G401.6 (cell line): ENCODE measurements at regions not wholly inside any gene's neighbourhood (a gene's known extent, or its start where the extent isn't known, plus 50 kb on each side); places are given as distances from the start of the nearest gene placed in this dataset.
A peak's percentile ranks its signal among the peaks of the same experiment; 100 is the strongest.
"Not testable (repeated sequence)": the region's sequence is repeated elsewhere in the genome, so short reads cannot be mapped to it uniquely, and the experiment has no call there.

Experiments used
- FAIRE-seq: peaks from 2 replicates; lab custom pipeline; 2012; peaks lifted over from hg19 to GRCh38; lab: Jason Lieb, UNC

DNA sequence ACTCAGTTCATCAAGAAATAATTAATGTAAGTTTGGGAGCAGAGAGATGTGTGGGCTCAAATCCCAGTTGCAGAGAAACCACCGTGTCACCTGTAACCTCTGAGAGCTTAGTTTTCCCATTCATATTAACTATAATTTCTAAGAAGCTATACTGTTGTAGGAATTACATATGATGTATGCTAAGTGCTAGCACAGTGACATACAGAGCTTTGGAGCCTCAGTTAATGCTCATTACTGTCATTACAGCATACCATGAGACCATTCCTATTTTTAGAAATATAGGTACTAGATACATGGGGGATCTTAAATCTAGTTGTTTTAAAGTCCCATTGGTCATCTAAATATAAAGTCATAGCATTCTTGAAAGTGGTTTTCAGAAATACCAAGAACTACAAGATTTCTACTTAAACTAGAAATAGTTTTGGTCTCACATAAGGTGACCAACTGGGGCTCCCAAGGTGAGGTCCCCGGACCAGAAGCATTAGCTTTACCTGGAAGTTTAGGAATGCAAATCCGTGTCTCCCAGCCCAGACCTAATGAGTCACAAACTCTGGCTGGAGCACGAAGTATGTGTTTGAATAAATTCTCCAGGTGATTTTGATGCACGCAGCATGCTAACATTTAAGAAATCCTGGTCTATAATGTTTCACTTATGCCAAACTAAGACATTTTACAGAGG, 144.6 kb downstream of the LACC1 start:
- FAIRE-seq = no peak

DNA sequence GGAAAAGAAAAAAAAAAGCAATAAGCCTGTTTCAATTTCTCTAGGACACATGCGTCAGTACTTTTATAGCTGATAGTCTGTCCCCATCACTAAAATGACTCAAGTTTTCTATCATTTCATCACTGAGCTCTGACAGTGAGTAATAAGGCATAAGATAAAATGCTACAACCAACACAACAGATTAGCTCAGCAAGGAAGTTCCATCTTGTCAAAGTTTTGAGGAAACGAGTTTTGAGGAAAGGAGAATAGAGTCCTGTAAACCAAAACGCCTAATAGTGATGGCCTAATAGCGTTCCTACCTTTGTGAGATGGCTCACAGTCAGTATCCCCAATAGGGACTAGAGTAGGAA, 145.1 kb downstream of the LACC1 start:
- FAIRE-seq = no peak

DNA sequence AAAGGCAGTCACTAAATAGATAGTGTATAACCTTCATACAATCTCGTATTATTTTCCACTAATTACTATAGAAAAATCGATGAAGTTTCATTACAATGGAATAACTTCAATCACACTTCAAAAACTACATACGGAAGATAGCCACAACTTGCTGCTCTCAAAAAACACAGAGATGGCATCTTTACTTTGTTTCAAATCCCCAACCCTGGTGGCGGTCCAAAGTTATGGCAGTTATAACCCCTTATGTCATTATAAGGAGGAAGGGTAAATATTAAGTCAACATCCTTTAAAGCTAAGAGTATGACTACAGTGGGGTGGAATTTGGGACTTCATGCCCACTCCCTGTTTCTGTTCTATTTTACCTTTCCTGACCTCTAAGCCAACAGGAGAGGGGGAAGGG, 146.5 kb downstream of the LACC1 start:
- FAIRE-seq = no peak

DNA sequence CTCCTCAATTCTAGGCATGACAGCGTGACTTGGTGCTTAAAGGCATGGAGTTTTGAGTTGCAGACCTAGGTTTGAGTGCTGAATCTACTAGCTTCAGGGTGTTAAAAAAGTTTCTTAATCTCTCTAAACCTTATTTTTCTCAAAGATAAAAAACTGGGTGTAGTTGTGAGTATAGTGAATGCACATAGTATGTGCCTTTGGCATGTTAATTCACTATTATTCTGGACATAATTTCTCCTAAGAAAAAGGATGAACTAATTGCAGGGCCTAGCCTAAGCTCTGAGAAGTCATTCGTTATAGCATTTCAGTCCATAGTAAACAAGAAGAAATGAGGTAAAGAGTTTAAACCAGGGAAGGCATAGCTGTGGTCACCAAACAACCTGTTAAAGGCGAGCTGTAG, 149.0 kb downstream of the LACC1 start:
- FAIRE-seq = no peak

DNA sequence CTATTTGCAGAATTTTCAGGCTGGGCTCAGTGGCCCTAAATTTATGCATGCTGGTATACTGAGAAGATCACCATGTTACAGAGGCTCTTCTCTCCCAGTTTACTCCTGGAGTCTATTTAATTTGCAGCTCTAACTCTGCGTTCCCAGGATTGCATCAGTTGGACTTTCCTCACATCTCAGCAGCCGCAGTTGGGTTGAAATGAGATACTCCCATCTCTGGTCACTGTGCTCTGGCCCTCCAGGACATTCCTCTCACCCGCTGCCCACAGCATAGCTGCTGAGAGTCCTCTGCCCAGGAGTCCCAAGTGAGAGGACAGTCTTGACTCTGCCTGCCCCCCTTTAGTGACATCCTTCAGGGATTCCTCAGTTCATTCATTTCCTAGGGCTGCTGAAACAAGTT, 150.9 kb downstream of the LACC1 start:
- FAIRE-seq = no peak

DNA sequence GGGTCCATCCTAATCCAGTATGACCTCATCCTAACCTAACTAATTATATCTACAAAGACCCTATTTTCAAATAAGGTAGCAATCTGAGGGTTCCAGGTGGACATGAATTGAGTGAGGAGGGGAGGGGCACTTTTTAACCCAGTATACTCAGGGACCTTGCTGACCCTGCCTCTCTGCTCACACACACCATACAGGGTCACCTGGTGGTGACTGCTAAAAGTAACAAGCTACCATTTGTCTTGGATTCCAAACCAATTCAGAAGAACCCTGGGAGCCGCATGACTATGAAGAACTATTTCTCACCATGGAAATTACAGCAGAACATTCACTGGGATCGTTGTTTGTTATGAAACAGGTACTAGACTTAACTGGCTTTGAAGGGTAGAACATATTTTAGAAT, 151.9 kb downstream of the LACC1 start:
- FAIRE-seq = no peak

DNA sequence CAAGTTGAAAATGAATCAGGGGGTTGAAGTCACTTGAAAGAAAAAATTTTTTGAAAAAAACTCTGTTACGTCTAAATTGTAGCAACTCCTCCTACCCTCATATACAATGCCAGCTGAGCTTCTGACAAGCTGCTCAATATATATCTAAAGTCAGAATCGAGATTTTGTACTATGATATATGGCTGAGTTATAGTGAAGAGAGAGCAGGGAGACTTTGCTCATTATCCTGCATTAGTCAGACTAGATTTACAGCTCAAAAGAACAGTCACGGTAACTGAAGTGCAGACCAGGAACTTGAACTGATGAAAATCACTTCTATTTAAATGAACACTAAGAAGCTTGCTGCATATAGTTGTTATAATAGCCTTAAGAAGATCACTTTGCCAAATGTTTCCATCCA, 153.1 kb downstream of the LACC1 start:
- FAIRE-seq = no peak

DNA sequence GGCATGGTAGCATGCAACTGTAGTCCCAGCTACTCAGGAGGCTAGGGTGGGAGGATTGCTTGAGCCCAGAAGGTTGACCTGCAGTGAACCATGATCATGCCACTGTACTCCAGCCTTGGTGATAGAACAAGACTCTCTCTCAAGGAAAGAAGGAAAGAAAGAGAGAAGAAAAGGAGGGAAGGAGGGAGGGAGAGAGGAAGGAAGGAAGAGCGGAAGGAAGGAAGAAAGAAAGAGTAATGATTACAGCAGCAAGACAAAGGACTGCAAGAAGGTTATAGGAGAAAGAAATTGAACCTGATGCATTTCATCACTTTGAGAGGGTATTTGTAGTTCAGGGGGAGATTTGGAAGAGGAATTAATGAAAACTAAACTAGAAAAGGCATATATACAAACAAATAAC, 155.7 kb downstream of the LACC1 start:
- FAIRE-seq = no peak

DNA sequence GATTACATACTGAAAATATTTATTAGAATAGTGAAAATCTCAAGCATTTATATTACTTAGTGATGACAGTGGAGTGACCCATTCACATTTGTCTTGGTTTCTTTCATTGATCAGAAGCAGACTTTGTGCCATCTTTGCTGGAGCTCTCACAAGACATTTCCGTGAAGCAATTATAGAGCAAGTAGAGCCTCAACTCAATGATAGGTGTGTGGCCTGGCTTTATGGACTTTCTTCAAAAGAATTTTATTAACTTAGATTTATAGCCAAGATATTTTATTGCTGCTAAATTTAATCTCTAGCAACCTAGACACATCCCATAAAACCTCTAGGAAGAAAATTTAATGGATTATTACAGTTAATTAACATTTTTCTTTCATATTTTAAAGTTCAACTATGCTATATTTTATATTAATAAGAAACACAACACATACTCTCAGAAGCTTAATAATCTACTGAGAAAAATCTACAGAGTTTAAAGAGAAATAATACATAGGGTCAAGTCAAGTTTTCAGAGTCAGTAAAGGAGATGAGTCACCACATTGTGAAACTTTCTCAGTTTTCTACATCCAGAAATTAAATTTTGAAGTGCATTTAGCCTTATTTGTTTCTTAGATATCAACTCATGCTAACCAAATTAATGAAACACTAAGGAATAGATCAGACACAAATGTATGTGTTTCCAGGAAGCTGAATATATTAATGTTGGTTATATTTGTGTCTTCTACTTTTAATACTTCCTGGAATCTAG, 160.5 kb downstream of the LACC1 start:
- no peak for FAIRE-seq

DNA sequence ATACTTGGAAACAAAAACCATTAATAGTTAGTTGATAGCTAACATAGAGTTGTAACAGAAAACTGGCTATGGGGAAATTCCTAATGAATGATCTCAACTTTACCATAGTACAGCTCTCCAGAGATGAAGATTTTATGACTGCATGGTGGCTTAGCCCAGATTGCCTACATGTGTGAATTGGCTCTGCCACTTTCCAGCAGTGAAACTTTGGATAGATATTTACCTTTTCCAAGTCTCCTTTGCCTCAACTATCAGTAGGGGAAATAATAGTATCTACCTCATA, 161.1 kb downstream of the LACC1 start:
- no peak for FAIRE-seq

DNA sequence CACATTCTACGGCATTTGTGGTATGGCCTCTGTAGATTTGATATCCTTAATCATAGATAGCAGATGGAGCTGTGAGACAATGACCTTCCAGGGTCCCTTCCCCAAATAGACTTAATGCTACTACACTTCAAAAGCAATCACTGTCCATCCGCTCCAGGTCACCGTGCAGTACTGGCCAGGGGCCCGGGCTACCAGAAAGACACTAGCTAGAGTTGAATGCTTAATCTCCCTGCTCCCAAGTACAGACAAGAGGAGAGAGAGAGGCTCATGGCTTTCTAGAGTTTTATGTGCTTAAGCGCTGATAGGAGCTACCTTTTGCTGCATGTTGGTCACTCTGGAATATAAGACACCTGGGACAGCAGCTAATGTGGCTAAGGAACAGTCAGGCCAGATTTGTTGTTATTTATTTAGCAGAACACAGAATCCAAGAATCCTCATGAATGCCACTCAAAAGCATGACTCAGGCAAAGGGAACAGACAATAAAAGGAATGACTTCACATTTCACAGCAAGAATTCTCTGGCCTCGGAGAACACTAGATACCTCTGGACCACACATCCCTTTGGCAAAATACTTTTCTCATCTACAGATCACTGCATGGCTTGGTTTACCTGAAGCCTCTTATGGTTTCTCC, 165.0 kb downstream of the LACC1 start:
- no peak for FAIRE-seq

DNA sequence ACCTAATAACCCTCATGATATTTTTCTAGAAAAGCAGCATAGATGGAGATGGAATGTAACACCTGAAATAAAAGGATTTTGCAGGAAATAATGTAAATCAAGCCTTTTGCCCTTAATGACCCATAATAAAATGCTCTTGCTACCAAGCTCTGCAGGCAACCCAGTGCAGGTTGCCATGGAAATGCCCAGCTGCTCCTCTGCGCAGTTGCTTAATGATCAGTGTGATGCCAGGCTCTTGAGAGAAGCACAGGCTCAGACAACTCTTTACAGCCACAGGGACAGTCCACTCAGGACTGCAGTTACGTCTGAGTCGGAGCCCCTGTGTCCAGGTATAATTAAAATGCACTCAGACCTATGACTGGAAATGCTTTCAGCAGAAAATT, 165.5 kb downstream of the LACC1 start:
- no peak for FAIRE-seq

DNA sequence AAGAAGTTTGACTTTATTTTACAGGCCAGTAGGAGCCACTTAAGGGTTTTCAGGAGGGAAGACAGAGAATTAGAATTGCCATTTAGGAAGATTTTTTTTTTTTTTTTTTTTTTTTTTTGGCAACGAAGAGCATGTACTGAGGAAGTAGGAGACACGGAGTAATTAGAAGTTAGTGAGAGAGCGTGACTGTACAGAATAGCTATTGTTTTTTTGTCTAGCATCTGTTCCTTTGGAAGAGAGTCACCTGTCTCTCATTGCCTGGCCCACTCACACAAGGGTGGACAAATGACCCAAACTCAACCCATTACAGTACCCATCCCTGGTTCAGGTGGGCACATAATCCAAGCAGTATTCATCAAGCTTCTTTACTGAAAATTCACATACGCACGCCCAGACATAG, 166.7 kb downstream of the LACC1 start:
- no peak for FAIRE-seq

DNA sequence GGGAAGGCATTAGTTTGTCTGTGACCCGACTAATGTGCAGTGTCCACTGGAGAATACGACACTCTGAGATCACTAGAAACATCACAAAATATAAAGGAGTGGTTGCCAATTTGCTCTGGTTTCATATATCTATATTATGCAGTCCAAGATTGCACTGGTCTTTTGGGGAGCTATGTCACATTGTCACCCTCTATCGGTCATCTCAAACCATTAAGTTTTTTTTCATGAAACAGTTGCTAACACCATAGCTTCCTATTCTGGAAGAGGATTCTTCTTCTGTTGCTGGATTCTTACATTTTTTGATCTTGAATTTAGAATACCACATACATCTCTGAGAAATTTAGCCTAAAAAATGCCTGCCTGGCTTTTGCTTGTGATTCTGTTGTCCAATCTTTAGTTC, 168.6 kb downstream of the LACC1 start:
- FAIRE-seq = no peak

DNA sequence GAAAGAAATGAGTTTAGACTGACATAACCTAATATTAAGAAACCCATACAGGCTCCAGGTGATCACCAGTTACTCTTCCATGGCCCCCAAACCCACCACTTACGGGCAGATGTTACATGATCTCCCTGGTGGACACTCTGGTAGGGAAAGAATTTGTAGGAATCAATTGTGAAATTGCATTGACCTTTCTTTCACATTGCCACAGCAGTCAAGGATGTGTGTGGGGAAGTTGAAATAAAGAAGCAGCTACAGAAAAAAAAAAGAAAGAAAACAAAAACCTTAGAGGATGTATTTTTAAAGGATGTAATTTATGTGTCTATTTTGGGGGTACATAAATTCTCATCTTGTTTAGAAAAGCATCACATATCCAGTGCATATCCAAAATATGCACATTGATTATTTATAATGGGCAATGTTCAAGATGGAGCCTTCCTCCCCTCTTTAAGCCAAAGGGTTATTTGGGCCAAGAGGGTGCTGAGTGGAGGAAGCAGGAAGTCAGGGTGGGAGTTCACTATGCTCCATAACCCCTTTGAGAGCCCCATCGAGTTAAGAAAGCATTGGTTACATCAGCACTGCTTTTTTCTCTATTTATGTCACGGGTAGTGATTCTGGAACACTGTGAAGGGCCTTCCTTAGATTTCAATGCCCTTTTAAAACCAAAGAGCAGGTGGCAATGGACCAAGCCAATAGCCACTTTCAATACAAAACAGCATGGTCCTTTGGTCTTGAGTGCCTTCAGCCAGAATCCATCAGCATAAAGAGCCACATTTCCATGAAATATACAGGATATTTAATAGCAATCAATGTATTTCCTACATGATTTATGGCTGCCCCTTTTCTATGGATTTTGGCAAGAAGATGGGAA, 169.6 kb downstream of the LACC1 start:
- FAIRE-seq = no peak

DNA sequence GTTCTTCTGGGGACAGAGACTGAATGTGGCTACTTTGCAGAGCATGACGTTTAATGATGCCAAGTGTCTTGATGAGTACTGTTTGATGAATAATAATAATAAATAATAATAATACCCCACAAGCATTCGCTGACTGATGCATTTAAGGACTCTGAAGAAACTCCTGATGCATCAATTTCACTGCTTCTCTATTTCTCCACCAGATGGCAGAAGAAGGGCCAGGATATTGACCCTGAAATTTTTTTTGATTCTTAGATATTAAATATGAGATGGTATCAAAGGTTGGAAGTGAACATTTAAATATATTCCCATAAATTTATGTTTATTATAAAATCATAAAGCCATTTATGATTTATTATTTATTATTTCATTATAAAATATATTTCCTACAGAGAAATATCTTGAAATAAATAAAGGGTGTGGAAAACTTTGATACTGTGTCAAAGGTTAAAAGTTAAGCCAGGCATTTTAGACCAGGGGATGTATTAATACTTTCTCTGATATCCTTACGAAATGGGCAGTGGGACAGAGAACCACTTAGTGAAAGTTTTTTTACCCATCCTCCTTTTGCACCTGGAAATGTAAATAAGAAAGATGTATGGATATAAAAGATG, 170.9 kb downstream of the LACC1 start:
- peak; percentile 89 for FAIRE-seq

DNA sequence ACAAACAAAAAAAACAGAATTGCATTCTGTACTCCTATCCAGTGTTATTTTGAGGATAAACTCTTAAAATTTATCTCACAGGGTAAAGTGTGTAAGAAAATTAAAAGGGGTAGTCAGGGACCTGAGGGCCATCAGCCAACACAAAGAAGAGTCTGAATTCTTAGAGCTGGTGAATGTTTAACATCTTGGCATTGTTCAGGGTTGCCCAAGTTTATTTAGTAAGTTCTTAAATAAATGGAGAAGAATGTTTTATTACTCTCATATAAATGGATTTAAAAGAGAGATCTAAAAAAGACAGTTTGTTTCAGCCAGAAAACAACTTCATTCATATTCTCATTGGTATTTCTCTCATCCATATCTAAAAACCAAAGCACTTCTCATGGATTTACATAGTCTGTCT, 171.7 kb downstream of the LACC1 start:
- no peak for FAIRE-seq

DNA sequence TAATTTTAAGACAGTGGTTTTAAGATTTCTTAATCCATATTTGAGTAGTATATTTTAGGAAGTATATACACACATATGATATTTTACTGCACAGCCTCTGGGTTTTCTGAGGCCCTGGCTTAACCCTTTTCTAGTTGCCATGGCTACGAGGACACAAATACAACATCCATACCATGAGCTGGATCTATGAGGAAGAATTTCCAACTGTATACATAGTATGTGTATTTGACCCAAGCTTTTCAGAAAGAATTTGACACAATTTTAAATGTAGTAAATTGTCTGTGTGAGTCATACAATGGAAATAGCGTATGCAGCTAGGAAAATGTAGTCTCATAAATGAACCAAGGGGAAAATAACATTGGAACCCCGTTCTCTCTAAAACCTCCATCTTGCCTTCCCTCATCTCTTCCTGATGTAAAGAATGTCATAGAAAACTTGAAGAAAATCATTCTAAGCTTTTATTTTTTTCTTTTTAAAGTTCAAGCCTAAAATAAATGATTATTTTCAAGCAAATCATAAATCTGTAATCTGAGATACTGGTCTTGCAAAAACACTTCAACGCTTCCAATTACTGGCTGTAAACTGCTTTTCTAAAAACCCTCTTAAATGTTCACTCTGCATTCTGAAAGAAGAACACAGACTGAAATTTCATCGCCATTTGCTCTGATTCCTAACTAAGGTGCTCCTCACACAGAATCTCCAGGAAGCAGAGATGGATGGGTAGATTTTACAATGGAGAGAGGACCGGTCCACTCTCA, 172.4 kb downstream of the LACC1 start:
- FAIRE-seq = no peak

DNA sequence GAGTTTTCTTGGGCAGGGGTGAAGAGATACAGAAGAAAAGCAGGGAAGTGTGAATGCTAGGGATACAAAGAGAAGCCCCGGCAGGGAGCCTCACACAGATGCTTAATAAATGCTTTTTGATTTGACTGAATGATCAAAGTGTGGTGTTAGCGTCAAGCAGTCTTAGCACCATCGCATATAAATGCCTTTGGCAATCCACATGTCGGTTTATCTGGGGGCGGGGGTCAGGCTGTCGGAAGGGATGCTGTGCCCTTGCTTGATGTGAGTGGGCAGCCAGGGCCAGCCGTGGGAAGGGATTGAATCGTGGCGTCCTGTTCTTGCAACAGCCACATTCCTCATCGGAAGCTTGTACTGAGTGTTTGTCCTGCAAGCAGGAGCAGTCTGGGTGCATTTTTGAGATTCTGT, 173.1 kb downstream of the LACC1 start:
- no peak for FAIRE-seq

DNA sequence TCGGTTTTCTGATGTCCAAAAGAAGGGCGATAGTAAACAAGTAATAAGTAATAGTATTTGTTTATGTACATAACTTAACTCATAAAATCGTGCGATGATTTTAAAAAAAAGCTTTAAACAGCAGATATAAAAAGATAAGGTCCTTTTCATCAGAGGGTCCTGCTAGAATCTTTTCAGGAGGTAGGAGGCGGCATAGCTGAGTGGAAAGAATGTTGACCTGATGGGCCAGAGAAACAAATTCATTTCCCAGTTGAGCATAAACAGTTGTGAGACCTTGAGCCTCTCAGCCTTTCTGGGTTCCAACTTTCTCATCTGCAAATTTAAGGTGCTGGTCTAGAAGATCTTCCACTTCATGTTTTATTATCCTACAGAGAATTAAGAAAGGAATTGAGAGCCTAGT, 173.5 kb downstream of the LACC1 start:
- no peak for FAIRE-seq

DNA sequence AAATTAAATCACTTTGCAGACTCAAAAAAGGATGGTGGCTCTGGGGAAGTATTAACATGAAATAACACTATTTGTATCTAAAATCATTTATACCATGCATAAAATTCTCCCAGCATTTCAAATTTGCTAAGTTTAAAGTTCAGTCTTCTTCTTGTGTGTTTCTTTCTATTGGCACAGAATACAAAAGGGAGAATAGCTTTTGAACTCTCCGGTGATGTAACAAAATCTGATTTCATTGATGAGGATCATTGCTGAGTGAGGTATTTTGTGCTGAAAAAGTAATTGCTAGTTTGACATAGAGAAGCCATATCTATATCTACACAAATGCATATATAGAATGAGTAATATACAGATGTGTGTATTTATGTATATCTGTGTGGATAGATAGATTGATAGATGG, 174.8 kb downstream of the LACC1 start:
- no peak for FAIRE-seq

DNA sequence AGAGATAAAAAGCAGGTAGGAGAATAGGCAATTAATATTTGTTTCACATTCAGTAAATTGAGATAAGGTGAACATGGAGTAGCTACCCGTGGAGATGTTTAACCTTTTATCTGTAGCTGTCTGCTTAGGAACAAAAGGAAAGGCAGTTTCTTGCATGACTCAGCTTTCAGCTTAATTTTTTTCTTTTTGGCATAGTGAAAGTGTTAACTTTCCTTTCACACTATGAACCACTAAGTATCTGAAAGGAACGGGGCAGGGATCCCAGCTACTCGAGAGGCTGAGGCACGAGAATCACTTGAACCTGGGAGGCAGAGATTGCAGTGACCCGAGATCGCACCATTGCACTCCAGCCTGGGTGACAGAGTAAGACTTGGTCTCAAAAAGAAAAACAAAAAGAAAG, 176.0 kb downstream of the LACC1 start:
- FAIRE-seq = not testable (repeated sequence)
